ENCODE measurements at regions not wholly inside any gene's neighbourhood (a gene's known extent, or its start where the extent isn't known, plus 50 kb on each side); places are given as distances from the start of the nearest gene placed in this dataset.

DNA sequence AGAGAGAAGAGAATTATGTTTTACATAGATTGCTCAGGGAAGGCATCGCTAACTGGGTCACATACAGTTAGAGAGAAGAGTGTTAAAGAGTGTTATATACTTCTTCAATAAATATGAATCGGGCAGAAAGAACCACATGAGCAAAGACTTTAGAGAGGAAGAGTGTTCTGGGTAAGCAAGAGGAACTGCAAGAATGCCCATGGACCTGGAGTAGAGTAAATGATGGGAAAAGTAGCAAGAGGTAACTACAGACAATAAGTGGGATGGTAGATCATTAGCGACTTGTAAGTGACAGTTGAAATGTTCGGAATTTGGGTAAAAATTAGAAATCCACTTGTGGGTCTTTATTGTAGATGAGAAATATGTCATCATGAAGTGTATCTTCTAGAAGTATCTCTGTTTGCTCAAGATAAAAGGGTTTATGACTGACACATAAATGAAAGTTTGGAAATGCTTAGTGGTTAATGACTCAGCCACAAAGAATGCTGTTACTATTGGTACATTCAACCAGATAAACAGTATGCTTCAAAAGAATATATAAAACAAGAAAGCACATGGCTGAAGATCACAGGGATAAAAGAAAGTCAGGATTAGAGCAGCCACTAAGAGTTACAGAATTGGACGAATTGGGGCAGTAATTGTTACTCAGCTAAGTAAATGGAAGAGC lies 229.3 kb downstream of the CASP12 start:
- DNase-seq (no peak), ATAC-seq (no peak)
- intact Hi-C loops (cut with micrococcal nuclease), result no loop called here

DNA sequence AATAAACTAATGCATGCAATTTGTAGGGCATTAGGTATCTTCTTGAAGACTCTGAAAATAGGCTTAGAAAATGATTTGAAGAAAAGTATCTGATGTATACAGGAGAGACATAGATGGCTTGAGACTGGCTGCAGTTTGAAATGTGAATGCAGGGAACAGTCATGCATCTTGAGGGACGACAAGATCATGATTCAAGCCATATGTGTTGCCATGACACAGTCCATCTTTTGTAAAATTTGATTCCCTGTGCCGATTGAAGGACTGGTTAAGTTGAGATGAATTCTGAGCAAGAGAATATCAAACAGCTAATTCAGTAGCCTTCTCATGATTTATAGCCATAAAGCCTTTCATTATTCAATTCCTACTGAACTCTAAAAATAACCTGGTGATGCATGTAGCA lies 231.6 kb downstream of the CASP12 start:
- ATAC-seq (no peak), DNase-seq (no peak)
- intact Hi-C loops (cut with micrococcal nuclease), result no loop called here

- DNase-seq (no peak), ATAC-seq (peak; percentile 55)
- intact Hi-C loops (cut with micrococcal nuclease), result no loop called here
These were observed 232.6 kb downstream of the CASP12 start for GRCh38 chr11:104665641-104666040.

DNA sequence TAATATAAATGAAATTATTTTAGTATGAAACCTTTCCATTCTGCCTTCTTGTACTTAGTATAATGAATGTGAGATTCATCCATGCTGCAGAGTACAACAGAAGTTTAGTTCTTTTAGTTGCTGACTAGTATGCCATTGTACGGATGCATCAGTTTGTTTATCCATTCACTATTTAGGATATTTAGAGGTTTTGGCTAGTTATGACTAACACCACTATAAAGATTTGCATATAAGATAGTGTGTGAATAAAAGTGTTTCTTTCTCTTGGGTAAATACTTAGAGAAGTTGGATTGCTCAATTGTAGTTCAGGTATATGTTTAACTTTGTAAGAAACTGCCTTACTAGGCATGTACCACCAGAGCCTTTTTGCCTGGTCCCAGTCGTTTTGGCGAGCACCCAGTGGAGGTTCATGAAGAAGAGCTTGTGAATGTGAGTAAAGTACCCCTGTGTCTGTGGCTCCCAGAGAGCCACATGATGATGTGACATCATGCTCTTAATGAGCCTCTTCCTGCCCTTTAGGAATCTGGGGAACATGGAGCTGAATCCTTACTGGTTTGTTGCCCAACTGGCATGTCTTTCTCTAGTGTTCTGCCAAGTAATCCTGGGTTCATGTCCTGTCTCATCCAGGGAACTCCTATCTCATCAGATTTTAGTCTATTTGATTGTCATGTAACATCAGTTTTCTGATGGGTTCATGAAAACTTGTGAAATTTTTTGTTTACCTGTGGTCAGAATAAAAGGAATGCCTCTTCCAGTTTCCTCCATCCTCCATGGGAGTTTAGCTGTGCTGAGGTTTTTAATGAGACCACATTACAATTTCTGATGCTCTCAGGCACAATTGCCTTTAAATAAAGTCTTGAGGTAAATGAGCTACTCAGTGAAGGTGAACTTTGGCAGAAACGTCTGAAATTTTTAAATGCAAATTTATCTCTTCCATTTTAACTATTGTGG lies 234.8 kb downstream of the CASP12 start:
- ATAC-seq (no peak), DNase-seq (no peak)
- intact Hi-C loops (cut with micrococcal nuclease), result no loop called here

GRCh38 chr11:104661901-104662300 lies 236.4 kb downstream of the CASP12 start:
- intact Hi-C loops (cut with micrococcal nuclease), result no loop called here
- ATAC-seq (no peak), DNase-seq (no peak)

DNA sequence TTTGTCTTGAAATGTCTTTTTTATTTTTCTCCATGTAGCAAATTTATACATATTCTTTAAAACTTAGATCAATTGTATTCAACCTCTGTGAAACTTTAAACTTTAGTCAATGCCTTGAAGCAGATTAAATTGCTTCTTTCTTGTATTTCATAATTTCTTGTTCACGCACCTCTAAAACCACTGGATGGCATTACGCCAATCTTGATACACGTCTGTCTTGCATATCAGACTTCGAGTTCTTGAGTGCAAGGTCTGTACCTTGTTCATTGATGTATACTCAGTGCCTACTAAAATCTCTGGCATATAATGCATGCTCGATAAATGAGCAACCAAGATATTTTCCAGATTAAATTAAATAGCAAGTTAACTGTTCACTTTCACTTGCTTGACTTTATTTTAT lies 236.8 kb downstream of the CASP12 start:
- intact Hi-C loops (cut with micrococcal nuclease), result no loop called here
- ATAC-seq (no peak), DNase-seq (no peak)

GRCh38 chr11:104658177-104658576 lies 240.1 kb downstream of the CASP12 start:
- ATAC-seq (no peak), DNase-seq (no peak)
- intact Hi-C loops (cut with micrococcal nuclease), result no loop called here

DNA sequence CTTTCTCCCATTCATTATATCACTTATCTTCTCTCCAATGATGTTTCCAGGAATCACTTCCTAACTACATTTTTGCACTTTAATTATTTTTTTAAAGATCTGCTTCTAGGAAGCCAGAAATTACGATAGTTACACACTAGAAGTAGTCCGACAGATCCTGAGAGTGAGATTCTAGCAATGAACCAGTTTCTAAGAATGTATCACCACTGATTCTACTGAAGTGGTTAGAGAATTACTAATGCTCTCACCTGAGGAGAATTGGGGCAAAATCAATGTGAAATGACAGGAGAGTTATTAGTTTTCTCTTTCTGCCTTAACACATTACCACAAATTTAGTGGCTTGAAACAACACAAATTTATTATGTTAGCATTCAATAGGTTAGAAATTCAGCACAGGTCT lies 241.2 kb downstream of the CASP12 start:
- no peak for DNase-seq
- no peak for ATAC-seq
- intact Hi-C loops (cut with micrococcal nuclease), result no loop called here

GRCh38 chr11:104655066-104655465 lies 243.2 kb downstream of the CASP12 start:
- ATAC-seq (no peak), DNase-seq (no peak)

GRCh38 chr11:104654181-104654813 lies 244.0 kb downstream of the CASP12 start:
- ATAC-seq (no peak), DNase-seq (no peak)
- intact Hi-C loops (cut with micrococcal nuclease), result no loop called here

More at GRCh38 chr11:104655066-104655465, 243.2 kb downstream of the CASP12 start:
- intact Hi-C loops (cut with micrococcal nuclease), result no loop called here

DNA sequence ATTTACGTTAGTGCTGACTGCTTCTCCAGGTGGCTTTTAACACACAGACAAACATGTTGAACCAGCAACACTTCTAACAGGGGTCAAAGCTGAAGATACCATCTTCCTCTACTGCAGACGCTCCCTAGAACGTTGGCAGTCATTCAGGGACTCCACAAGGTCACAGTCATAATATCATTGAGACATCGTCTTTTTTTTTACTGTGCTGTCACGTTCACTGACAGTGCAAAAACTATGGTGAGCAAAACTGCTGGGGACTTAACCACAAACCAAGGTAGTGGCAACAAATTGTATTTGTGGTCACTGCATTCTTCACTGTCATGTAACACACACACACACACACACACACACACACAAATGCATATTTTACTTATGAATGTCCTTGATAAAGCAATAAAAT lies 244.9 kb downstream of the CASP12 start:
- no peak for DNase-seq
- peak; percentile 56 for ATAC-seq
- intact Hi-C loops (cut with micrococcal nuclease), result no loop called here

DNA sequence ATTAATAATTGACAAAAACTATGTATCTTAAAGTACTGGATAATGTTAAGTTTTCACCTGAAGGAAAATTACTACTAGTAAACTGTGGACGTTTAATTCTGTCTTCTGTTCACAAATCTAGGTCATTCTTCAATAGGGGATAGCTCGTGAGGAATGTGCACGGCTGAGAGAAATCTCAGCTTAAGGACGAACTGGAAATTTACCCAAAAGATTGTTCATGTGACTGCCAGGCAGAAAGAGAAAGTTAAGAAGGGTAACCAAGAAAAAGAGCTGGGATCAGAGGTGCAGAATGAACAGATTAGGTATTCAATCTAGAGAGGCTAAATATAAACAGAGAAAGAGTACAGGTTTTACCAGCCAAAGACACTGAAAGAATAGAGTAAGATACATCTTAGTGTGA lies 245.3 kb downstream of the CASP12 start:
- DNase-seq (no peak), ATAC-seq (peak; percentile 31)
- intact Hi-C loops (cut with micrococcal nuclease), result no loop called here

- intact Hi-C loops (cut with micrococcal nuclease), result no loop called here
- no peak for DNase-seq
- no peak for ATAC-seq
These were observed 248.0 kb downstream of the CASP12 start for GRCh38 chr11:104650234-104650633.

GRCh38 chr11:104649002-104649401 lies 249.3 kb downstream of the CASP12 start:
- intact Hi-C loops (cut with micrococcal nuclease), result no loop called here
- no peak for ATAC-seq
- DNase-seq, result no peak

DNA sequence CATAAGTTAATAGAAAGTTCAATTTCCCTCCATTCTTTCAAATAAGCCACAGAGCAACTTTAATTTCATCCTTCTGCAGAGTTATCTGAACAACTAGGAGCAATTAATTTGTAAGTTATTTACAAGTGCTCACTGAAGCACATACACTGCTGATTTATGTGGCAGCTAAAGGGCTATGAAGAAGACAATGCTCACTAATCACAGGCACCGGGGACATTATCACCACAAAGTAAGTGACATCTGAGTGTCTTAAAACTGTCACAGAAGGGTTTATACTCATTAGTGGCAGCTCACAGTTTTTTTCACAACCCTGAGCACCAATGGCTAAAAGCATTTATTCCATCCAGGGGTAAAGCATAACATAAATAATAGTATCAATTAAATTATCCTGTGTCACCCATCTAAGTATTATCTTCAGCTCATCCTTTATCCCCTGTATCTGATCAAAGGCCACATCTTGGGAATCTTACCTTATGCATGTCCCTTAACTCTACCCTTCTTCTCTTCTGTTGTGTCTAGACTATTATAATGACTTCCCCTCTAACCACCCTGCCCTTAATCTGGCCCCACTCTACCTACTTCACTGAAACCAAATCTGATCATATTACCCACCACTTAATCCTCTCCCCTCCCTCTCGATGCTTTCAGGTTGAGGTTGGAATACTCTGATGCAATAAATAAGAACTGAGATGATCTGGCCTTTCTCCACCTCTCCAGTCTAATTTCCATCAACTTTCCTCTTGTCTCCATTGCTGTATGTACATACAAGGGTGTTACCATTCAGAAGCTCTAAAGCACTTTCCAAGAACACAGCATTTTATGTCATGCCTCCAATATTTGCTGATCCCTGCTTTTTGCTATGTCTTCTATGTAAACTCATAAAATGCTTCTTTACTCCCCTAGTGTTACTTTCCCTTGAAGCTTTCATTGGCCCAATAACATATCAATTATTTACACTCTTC lies 252.7 kb downstream of the CASP12 start:
- DNase-seq (no peak), ATAC-seq (no peak)
- intact Hi-C loops (cut with micrococcal nuclease), result no loop called here

- ATAC-seq (no peak), DNase-seq (no peak)
- intact Hi-C loops (cut with micrococcal nuclease), result no loop called here
These were observed 260.5 kb downstream of the CASP12 start for GRCh38 chr11:104637662-104638170.

DNA sequence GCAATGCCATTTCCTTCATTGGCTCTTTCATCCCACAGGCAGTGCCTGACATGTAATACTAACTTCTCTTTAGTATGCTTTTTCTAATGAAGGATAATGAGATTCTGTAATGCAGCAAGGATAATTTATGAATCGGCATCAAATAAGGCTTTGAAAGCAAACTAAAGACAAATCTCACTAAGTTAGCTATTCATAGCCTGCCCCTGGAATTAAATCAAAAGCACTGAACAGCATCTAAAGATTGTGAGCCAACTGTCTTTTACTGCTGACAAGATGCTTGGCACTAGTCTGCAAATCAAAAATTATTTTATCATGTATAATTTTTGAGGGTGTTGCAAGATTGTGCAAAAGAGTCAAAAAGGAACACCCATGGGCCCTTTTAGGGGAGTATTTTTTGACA lies 265.0 kb downstream of the CASP12 start:
- ATAC-seq (no peak), DNase-seq (no peak)
- intact Hi-C loops (cut with micrococcal nuclease), result no loop called here

DNA sequence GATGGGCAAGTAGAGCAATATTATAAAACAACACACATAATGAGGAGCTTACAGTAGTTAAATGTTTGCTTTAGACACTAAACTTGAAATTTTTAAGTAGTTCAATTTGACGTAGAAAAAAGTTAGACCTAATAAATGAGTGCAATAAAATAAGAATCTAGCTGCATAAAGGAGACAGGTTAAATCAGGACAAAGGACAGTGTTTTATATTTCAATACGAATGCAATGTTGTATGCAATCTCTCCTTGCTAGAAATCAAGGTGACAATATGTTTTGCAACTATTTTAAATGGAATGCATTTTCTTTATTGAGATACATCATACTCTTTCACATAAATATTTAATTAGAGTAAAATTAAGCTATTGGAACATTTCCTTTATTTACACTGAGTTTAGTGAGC lies 267.9 kb downstream of the CASP12 start:
- ATAC-seq, result no peak

GRCh38 chr11:104625246-104625645 lies 273.0 kb downstream of the CASP12 start:
- ATAC-seq (peak; percentile 51), DNase-seq (no peak)
- intact Hi-C loops (cut with micrococcal nuclease), result no loop called here

More for the DNA sequence above, 267.9 kb downstream of the CASP12 start:
- intact Hi-C loops (cut with micrococcal nuclease), result no loop called here
- no peak for DNase-seq

Measured in left ventricle myocardium superior (tissue), 1 donor.